ENCODE measurements at regions not wholly inside any gene's neighbourhood (a gene's known extent, or its start where the extent isn't known, plus 50 kb on each side); places are given as distances from the start of the nearest gene placed in this dataset.

- Histone ChIP-seq H3K9me2 (ENCODE audit: insufficient read depth, low read length) (no peaks in the 10 kb centered on the region), H3K4me3 (ENCODE audit: low read length) (peak overlapping the region; percentile 16), H2AFZ (ENCODE audit: low read depth, low read length) (no peak overlapping the region), H3K27ac (ENCODE audit: low read length) (peak overlapping the region; percentile 48), H4K20me1 (ENCODE audit: insufficient read depth) (no peaks in the 10 kb centered on the region), H3K79me2 (replicated peaks; ENCODE audit: insufficient read depth, low read length) (no peaks in the 10 kb centered on the region), H3K36me3 (ENCODE audit: insufficient read depth, low read length) (no peaks in the 10 kb centered on the region), H3K9ac (ENCODE audit: low read length) (no peak overlapping the region), H3K27me3 (ENCODE audit: insufficient read depth, low read depth, low read length) (no peaks in the 10 kb centered on the region), H3F3A (ENCODE audit: insufficient read depth, low read length, poor library complexity, severe bottlenecking) (no peaks in the 10 kb centered on the region), H3K4me2 (ENCODE audit: low read length) (no peak overlapping the region), H3K9me3 (ENCODE audit: low read length) (no peaks in the 10 kb centered on the region)
- TF ChIP-seq TAF1 (IDR thresholded peaks at IDR 0.05; ENCODE audit: low read depth) (no peak), CTCF (IDR thresholded peaks at IDR 0.05; ENCODE audit: poor library complexity, severe bottlenecking) (no peak)
Observed at GRCh38 chr12:125263385-125263784, 198.2 kb downstream of the AACS start.

- Histone ChIP-seq H3K9me3 (ENCODE audit: low read length) (no peaks in the 10 kb centered on the region), H3K27ac (ENCODE audit: low read length) (no peak overlapping the region), H2AFZ (ENCODE audit: low read depth, low read length) (no peak overlapping the region), H3K36me3 (ENCODE audit: insufficient read depth, low read length) (no peaks in the 10 kb centered on the region), H3K9me2 (ENCODE audit: insufficient read depth, low read length) (no peaks in the 10 kb centered on the region), H3K4me3 (ENCODE audit: low read length) (no peak overlapping the region), H3F3A (ENCODE audit: insufficient read depth, low read length, poor library complexity, severe bottlenecking) (no peaks in the 10 kb centered on the region), H3K9ac (ENCODE audit: low read length) (no peak overlapping the region), H3K79me2 (replicated peaks; ENCODE audit: insufficient read depth, low read length) (no peaks in the 10 kb centered on the region), H3K27me3 (ENCODE audit: insufficient read depth, low read depth, low read length) (no peaks in the 10 kb centered on the region), H4K20me1 (ENCODE audit: insufficient read depth) (no peaks in the 10 kb centered on the region), H3K4me2 (ENCODE audit: low read length) (no peak overlapping the region)
- TF ChIP-seq EP300 (conservative IDR thresholded peaks at IDR 0.05; ENCODE audit: poor library complexity, severe bottlenecking): no peak
- TF ChIP-seq CTCF (IDR thresholded peaks at IDR 0.05; ENCODE audit: poor library complexity, severe bottlenecking): no peak
- TF ChIP-seq REST (IDR thresholded peaks at IDR 0.05; ENCODE audit: borderline replicate concordance): no peak
- TF ChIP-seq EZH2 (IDR thresholded peaks at IDR 0.05; ENCODE audit: borderline replicate concordance, insufficient read depth, low read length, poor library complexity, severe bottlenecking): no peak
- TF ChIP-seq TAF1 (IDR thresholded peaks at IDR 0.05; ENCODE audit: low read depth): no peak
- no peak for TF ChIP-seq POLR2AphosphoS5 (IDR thresholded peaks at IDR 0.05)
- no peak for TF ChIP-seq RAD21 (conservative IDR thresholded peaks at IDR 0.05)
- TF ChIP-seq SMC3 (conservative IDR thresholded peaks at IDR 0.05; ENCODE audit: poor library complexity): no peak
- TF ChIP-seq MXI1 (conservative IDR thresholded peaks at IDR 0.05; ENCODE audit: poor library complexity, severe bottlenecking): no peak
Observed at GRCh38 chr12:125267114-125267513, 201.9 kb downstream of the AACS start.
